ENCODE measurements at regions not wholly inside any gene's neighbourhood (a gene's known extent, or its start where the extent isn't known, plus 50 kb on each side); places are given as distances from the start of the nearest gene placed in this dataset.

DNA sequence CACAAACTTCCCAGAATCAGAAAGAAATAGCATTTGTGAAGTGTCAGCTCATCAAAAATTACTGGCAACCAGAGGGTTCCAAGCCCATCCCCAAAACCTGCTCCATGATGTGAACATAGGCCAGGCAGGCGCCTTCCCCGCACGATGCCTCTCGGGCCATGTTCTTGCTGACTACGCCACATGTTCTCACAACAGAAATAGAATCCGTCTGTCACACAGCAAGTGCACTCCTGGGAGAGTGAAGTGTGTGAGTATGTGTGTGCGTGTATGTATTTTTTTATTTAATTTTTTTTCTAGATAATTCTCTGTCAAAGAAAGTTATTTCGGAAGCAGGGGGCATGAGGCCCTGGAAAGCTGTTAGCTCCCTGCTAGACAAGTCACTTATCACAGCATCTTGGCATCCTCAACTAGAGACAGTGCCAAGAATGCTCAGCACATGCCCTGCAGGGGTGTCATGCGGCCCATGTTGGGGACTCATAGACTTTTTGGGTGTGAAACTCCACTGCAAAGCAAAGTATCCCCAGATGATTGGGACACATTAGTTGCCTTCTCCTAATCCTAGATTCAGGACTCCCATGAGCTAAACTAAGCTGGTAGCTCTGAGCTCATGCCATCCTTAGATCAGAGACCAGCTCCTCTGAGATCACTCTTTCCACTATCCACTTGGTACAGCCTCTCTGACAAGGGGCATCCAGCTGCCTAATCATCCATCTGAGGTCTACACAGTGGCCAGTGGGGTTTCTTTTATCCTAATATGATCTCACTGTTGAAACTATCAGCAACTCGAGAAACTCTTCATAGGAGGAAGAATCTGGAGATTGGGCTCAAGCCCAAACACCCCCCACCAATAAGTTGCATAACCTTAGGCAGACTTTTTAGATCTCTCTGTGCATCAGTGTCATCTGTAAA lies 53.2 kb upstream of the CYRIA start:
- intact Hi-C loops (cut with micrococcal nuclease; ENCODE audit: unreplicated experiment) = no loop called here
- no TSS peak for BruUV-seq (replicated peaks)
- Histone ChIP-seq H3K27me3 (ENCODE audit: insufficient read depth, low read depth) (no peaks in the 10 kb centered on the region), H3K4me3 (no peak overlapping the region), H3K36me3 (ENCODE audit: low read depth) (no peaks in the 10 kb centered on the region), H3K27ac (no peak overlapping the region), H3K79me2 (ENCODE audit: low read depth) (no peaks in the 10 kb centered on the region), H3K4me1 (replicated peaks; ENCODE audit: insufficient read depth) (no peaks in the 10 kb centered on the region), H3K9me2 (ENCODE audit: insufficient read depth) (no peaks in the 10 kb centered on the region), H3K4me2 (no peak overlapping the region), H4K20me1 (ENCODE audit: insufficient read depth) (no peaks in the 10 kb centered on the region), H3K9me3 (ENCODE audit: insufficient read depth, low read depth) (no peaks in the 10 kb centered on the region), H3F3A (ENCODE audit: insufficient read depth, low read depth) (no peaks in the 10 kb centered on the region), H2AFZ (no peak overlapping the region)
- DNase-seq = no peak
- ChIA-PET POLR2A (ENCODE audit: unreplicated experiment) (no interaction called here), CTCF (no interaction called here)
- TF ChIP-seq, protein P1, sequence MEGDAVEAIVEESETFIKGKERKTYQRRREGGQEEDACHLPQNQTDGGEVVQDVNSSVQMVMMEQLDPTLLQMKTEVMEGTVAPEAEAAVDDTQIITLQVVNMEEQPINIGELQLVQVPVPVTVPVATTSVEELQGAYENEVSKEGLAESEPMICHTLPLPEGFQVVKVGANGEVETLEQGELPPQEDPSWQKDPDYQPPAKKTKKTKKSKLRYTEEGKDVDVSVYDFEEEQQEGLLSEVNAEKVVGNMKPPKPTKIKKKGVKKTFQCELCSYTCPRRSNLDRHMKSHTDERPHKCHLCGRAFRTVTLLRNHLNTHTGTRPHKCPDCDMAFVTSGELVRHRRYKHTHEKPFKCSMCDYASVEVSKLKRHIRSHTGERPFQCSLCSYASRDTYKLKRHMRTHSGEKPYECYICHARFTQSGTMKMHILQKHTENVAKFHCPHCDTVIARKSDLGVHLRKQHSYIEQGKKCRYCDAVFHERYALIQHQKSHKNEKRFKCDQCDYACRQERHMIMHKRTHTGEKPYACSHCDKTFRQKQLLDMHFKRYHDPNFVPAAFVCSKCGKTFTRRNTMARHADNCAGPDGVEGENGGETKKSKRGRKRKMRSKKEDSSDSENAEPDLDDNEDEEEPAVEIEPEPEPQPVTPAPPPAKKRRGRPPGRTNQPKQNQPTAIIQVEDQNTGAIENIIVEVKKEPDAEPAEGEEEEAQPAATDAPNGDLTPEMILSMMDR (conservative IDR thresholded peaks at IDR 0.05) = no peak
- no peak for TF ChIP-seq EZH2 (IDR thresholded peaks at IDR 0.05; ENCODE audit: low read depth)

DNA sequence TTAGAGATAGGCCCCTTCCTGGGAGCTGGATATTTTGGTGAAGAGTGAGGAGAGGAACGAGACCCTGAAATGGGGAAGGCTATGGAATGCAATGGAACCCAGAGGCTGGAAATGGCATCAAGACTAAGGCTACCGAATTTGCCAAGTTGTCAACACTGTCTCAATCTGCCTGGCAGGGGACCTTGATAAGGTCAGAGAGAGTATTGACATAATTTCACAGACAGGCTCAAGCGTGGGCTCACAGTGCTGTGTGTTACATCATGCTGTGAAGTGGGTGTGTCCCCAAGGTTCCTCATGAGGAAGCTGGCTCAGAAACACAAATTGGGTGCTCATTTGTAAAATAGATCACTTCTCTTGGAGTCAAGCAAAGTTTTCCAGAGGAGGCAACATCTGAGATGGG lies 51.8 kb upstream of the CYRIA start:
- H3K79me2 ChIP-seq (ENCODE audit: low read depth) = no peaks in the 10 kb centered on the region
- no peaks in the 10 kb centered on the region for H3K36me3 ChIP-seq (ENCODE audit: low read depth)
- CTCF ChIA-PET = no interaction called here
- no peak overlapping the region for H2AFZ ChIP-seq
- no peaks in the 10 kb centered on the region for H3K27me3 ChIP-seq (ENCODE audit: insufficient read depth, low read depth)
- BruUV-seq (replicated peaks) = no TSS peak
- no peak overlapping the region for H3K27ac ChIP-seq
- H3F3A ChIP-seq (ENCODE audit: insufficient read depth, low read depth) = no peaks in the 10 kb centered on the region
- no peaks in the 10 kb centered on the region for H3K9me3 ChIP-seq (ENCODE audit: insufficient read depth, low read depth)
- TF ChIP-seq, protein P1 (conservative IDR thresholded peaks at IDR 0.05) = no peak
- no peak for TF ChIP-seq EZH2 (IDR thresholded peaks at IDR 0.05; ENCODE audit: low read depth)
- intact Hi-C loops (cut with micrococcal nuclease; ENCODE audit: unreplicated experiment) = no loop called here
- no peak overlapping the region for H3K4me3 ChIP-seq
- H4K20me1 ChIP-seq (ENCODE audit: insufficient read depth) = no peaks in the 10 kb centered on the region
- H3K9me2 ChIP-seq (ENCODE audit: insufficient read depth) = no peaks in the 10 kb centered on the region
- H3K4me1 ChIP-seq (replicated peaks; ENCODE audit: insufficient read depth) = no peaks in the 10 kb centered on the region
- POLR2A ChIA-PET (ENCODE audit: unreplicated experiment) = no interaction called here
- DNase-seq = no peak
- no peak overlapping the region for H3K4me2 ChIP-seq

DNA sequence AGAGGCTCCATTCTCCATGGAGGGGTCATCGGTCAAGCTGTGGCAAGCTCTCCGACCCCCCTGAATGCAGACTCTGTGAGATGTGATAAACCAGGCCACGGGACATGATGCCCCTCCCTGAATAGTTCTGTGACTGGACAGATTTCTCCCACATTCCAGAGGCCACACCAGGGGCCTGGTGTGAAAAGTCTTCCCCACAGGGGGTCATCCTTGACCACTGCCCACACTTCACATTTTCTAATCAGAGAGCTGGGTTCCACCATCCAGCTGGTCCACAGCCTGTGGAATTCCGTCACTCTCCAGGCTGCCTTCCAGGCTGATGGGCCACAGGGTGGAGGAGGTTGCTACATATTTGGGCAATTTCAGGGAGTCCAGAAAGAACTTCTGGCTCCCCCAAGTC lies 51.3 kb upstream of the CYRIA start:
- BruUV-seq (replicated peaks) = no TSS peak
- Histone ChIP-seq H3K9me3 (ENCODE audit: insufficient read depth, low read depth) (no peaks in the 10 kb centered on the region), H3F3A (ENCODE audit: insufficient read depth, low read depth) (no peaks in the 10 kb centered on the region), H3K9me2 (ENCODE audit: insufficient read depth) (no peaks in the 10 kb centered on the region), H3K27ac (no peak overlapping the region), H2AFZ (no peak overlapping the region), H3K79me2 (ENCODE audit: low read depth) (no peaks in the 10 kb centered on the region), H3K27me3 (ENCODE audit: insufficient read depth, low read depth) (no peaks in the 10 kb centered on the region), H3K4me2 (no peak overlapping the region), H3K4me3 (no peak overlapping the region), H3K36me3 (ENCODE audit: low read depth) (no peaks in the 10 kb centered on the region), H4K20me1 (ENCODE audit: insufficient read depth) (no peaks in the 10 kb centered on the region), H3K4me1 (replicated peaks; ENCODE audit: insufficient read depth) (no peaks in the 10 kb centered on the region)
- TF ChIP-seq, protein P1 (conservative IDR thresholded peaks at IDR 0.05) = no peak
- TF ChIP-seq EZH2 (IDR thresholded peaks at IDR 0.05; ENCODE audit: low read depth) = no peak
- ChIA-PET CTCF (no interaction called here), POLR2A (ENCODE audit: unreplicated experiment) (no interaction called here)
- no peak for DNase-seq
- intact Hi-C loops (cut with micrococcal nuclease; ENCODE audit: unreplicated experiment) = no loop called here

Measured in PC-9 (cell line).